ENCODE measurements at regions not wholly inside any gene's neighbourhood (a gene's known extent, or its start where the extent isn't known, plus 50 kb on each side); places are given as distances from the start of the nearest gene placed in this dataset.
"Not testable (repeated sequence)": the region's sequence is repeated elsewhere in the genome, so short reads cannot be mapped to it uniquely, and the experiment has no call there.

GRCh38 chr4:72860766-72861165 lies 208.8 kb downstream of the COX18 start:
- Mint-ChIP-seq H3K36me3 (ENCODE audit: low read depth) (no peaks in the 10 kb centered on the region), H3K4me1 (ENCODE audit: low read depth) (peaks cover 6% of the 10 kb centered on the region), H3K4me3 (no peak overlapping the region), H3K27ac (no peak overlapping the region), H3K9me3 (peaks cover 3% of the 10 kb centered on the region), H3K27me3 (ENCODE audit: low read depth) (peaks cover 2% of the 10 kb centered on the region)
- CTCF ChIA-PET, result no interaction called here
- intact Hi-C loops (cut with micrococcal nuclease), result no loop called here
- DNase-seq, result no peak

- CTCF ChIA-PET, result interaction anchor here (0.5 kb wide), 1 partner anchor 156 kb away, joined by 3 read pairs; no protein-coding TSS in a partner anchor
- H3K27ac Mint-ChIP-seq, result no peak overlapping the region
Measured at GRCh38 chr4:72858328-72858727, 211.2 kb downstream of the COX18 start.

GRCh38 chr4:72857787-72858186 lies 211.7 kb downstream of the COX18 start:
- CTCF ChIA-PET, result interaction anchor here (0.5 kb wide), 1 partner anchor 155 kb away, joined by 3 read pairs; no protein-coding TSS in a partner anchor

More at GRCh38 chr4:72858328-72858727, 211.2 kb downstream of the COX18 start:
- no peaks in the 10 kb centered on the region for H3K9me3 Mint-ChIP-seq
- no peaks in the 10 kb centered on the region for H3K4me1 Mint-ChIP-seq (ENCODE audit: low read depth)
- H3K36me3 Mint-ChIP-seq (ENCODE audit: low read depth), result no peaks in the 10 kb centered on the region
- intact Hi-C loops (cut with micrococcal nuclease), result no loop called here
- H3K27me3 Mint-ChIP-seq (ENCODE audit: low read depth), result peaks cover 3% of the 10 kb centered on the region
- DNase-seq, result no peak
- H3K4me3 Mint-ChIP-seq, result no peak overlapping the region

GRCh38 chr4:72857216-72857615 lies 212.3 kb downstream of the COX18 start:
- DNase-seq, result no peak
- no peak overlapping the region for H3K4me3 Mint-ChIP-seq
- no peaks in the 10 kb centered on the region for H3K4me1 Mint-ChIP-seq (ENCODE audit: low read depth)
- intact Hi-C loops (cut with micrococcal nuclease), result no loop called here
- H3K36me3 Mint-ChIP-seq (ENCODE audit: low read depth), result no peaks in the 10 kb centered on the region
- no peak overlapping the region for H3K27ac Mint-ChIP-seq
- peaks cover 4% of the 10 kb centered on the region for H3K27me3 Mint-ChIP-seq (ENCODE audit: low read depth)
- H3K9me3 Mint-ChIP-seq, result peaks cover 2% of the 10 kb centered on the region
- CTCF ChIA-PET, result no interaction called here

More at GRCh38 chr4:72857787-72858186, 211.7 kb downstream of the COX18 start:
- no peak overlapping the region for H3K4me3 Mint-ChIP-seq
- no peaks in the 10 kb centered on the region for H3K4me1 Mint-ChIP-seq (ENCODE audit: low read depth)
- H3K27ac Mint-ChIP-seq, result no peak overlapping the region
- H3K27me3 Mint-ChIP-seq (ENCODE audit: low read depth), result peaks cover 4% of the 10 kb centered on the region
- no peaks in the 10 kb centered on the region for H3K9me3 Mint-ChIP-seq
- no peak for DNase-seq
- H3K36me3 Mint-ChIP-seq (ENCODE audit: low read depth), result no peaks in the 10 kb centered on the region
- intact Hi-C loops (cut with micrococcal nuclease), result no loop called here

- H3K36me3 Mint-ChIP-seq (ENCODE audit: low read depth), result no peaks in the 10 kb centered on the region
- CTCF ChIA-PET, result no interaction called here
- H3K27me3 Mint-ChIP-seq (ENCODE audit: low read depth), result peaks cover 15% of the 10 kb centered on the region
- H3K9me3 Mint-ChIP-seq, result no peaks in the 10 kb centered on the region
- no peaks in the 10 kb centered on the region for H3K4me1 Mint-ChIP-seq (ENCODE audit: low read depth)
- DNase-seq, result no peak
- H3K27ac Mint-ChIP-seq, result no peak overlapping the region
- H3K4me3 Mint-ChIP-seq, result no peak overlapping the region
- intact Hi-C loops (cut with micrococcal nuclease), result no loop called here
Measured at GRCh38 chr4:72846280-72847111, 223.0 kb downstream of the COX18 start.

- intact Hi-C loops (cut with micrococcal nuclease), result no loop called here
- Mint-ChIP-seq H3K27me3 (ENCODE audit: low read depth) (peaks cover 13% of the 10 kb centered on the region), H3K4me1 (ENCODE audit: low read depth) (no peaks in the 10 kb centered on the region), H3K9me3 (no peaks in the 10 kb centered on the region), H3K27ac (no peak overlapping the region), H3K36me3 (ENCODE audit: low read depth) (no peaks in the 10 kb centered on the region), H3K4me3 (no peak overlapping the region)
- CTCF ChIA-PET, result no interaction called here
- no peak for DNase-seq
Measured at GRCh38 chr4:72843466-72843865, 226.1 kb downstream of the COX18 start.

GRCh38 chr4:72842323-72842722 lies 227.2 kb downstream of the COX18 start:
- intact Hi-C loops (cut with micrococcal nuclease), result no loop called here
- H3K4me3 Mint-ChIP-seq, result no peak overlapping the region

GRCh38 chr4:72840166-72840565 lies 229.3 kb downstream of the COX18 start:
- not testable (repeated sequence) for H3K27me3 Mint-ChIP-seq (ENCODE audit: low read depth); H3K4me3 Mint-ChIP-seq; H3K4me1 Mint-ChIP-seq (ENCODE audit: low read depth)

More at GRCh38 chr4:72842323-72842722, 227.2 kb downstream of the COX18 start:
- Mint-ChIP-seq H3K9me3 (peaks cover 2% of the 10 kb centered on the region), H3K4me1 (ENCODE audit: low read depth) (no peaks in the 10 kb centered on the region), H3K36me3 (ENCODE audit: low read depth) (no peaks in the 10 kb centered on the region), H3K27me3 (ENCODE audit: low read depth) (peaks cover 12% of the 10 kb centered on the region), H3K27ac (no peak overlapping the region)
- CTCF ChIA-PET, result no interaction called here
- no peak for DNase-seq

GRCh38 chr4:72828864-72829263 lies 240.7 kb downstream of the COX18 start:
- intact Hi-C loops (cut with micrococcal nuclease), result no loop called here
- Mint-ChIP-seq H3K36me3 (ENCODE audit: low read depth) (no peaks in the 10 kb centered on the region), H3K27me3 (ENCODE audit: low read depth) (peaks cover 5% of the 10 kb centered on the region), H3K4me3 (no peak overlapping the region), H3K27ac (no peak overlapping the region), H3K9me3 (peaks cover 11% of the 10 kb centered on the region), H3K4me1 (ENCODE audit: low read depth) (no peaks in the 10 kb centered on the region)
- CTCF ChIA-PET, result no interaction called here
- DNase-seq, result no peak

More at GRCh38 chr4:72840166-72840565, 229.3 kb downstream of the COX18 start:
- DNase-seq; H3K27ac Mint-ChIP-seq; H3K36me3 Mint-ChIP-seq (ENCODE audit: low read depth); H3K9me3 Mint-ChIP-seq; CTCF ChIA-PET; intact Hi-C loops (cut with micrococcal nuclease): not testable (repeated sequence)

GRCh38 chr4:72827968-72828367 lies 241.5 kb downstream of the COX18 start:
- intact Hi-C loops (cut with micrococcal nuclease), result no loop called here
- Mint-ChIP-seq H3K27ac (no peak overlapping the region), H3K9me3 (peaks cover 10% of the 10 kb centered on the region), H3K36me3 (ENCODE audit: low read depth) (no peaks in the 10 kb centered on the region), H3K4me3 (no peak overlapping the region), H3K4me1 (ENCODE audit: low read depth) (no peaks in the 10 kb centered on the region), H3K27me3 (ENCODE audit: low read depth) (peaks cover 5% of the 10 kb centered on the region)
- CTCF ChIA-PET, result no interaction called here
- DNase-seq, result no peak

- no peak for DNase-seq
- H3K36me3 Mint-ChIP-seq (ENCODE audit: low read depth), result no peaks in the 10 kb centered on the region
- no peak overlapping the region for H3K27ac Mint-ChIP-seq
- intact Hi-C loops (cut with micrococcal nuclease), result no loop called here
- CTCF ChIA-PET, result no interaction called here
- H3K4me3 Mint-ChIP-seq, result no peak overlapping the region
- H3K27me3 Mint-ChIP-seq (ENCODE audit: low read depth), result peaks cover 7% of the 10 kb centered on the region
- H3K4me1 Mint-ChIP-seq (ENCODE audit: low read depth), result no peaks in the 10 kb centered on the region
- H3K9me3 Mint-ChIP-seq, result peaks cover 1% of the 10 kb centered on the region
Measured at GRCh38 chr4:72820107-72820506, 249.4 kb downstream of the COX18 start.

- no peaks in the 10 kb centered on the region for H3K9me3 Mint-ChIP-seq
- no peaks in the 10 kb centered on the region for H3K4me1 Mint-ChIP-seq (ENCODE audit: low read depth)
- intact Hi-C loops (cut with micrococcal nuclease), result loop anchor here (5.0 kb wide), 1 partner anchor 115 kb away; no protein-coding TSS in a partner anchor
- peaks cover 6% of the 10 kb centered on the region for H3K27me3 Mint-ChIP-seq (ENCODE audit: low read depth)
- H3K4me3 Mint-ChIP-seq, result no peak overlapping the region
- CTCF ChIA-PET, result no interaction called here
- no peaks in the 10 kb centered on the region for H3K36me3 Mint-ChIP-seq (ENCODE audit: low read depth)
- H3K27ac Mint-ChIP-seq, result no peak overlapping the region
- DNase-seq, result no peak
Measured at GRCh38 chr4:72817012-72817411, 248.0 kb upstream of the ADAMTS3 start.

GRCh38 chr4:72814241-72814640 lies 245.2 kb upstream of the ADAMTS3 start:
- CTCF ChIA-PET, result no interaction called here
- Mint-ChIP-seq H3K27ac (no peak overlapping the region), H3K4me1 (ENCODE audit: low read depth) (no peaks in the 10 kb centered on the region), H3K36me3 (ENCODE audit: low read depth) (no peaks in the 10 kb centered on the region), H3K9me3 (peaks cover 2% of the 10 kb centered on the region), H3K4me3 (no peak overlapping the region), H3K27me3 (ENCODE audit: low read depth) (peaks cover 5% of the 10 kb centered on the region)
- DNase-seq, result no peak
- intact Hi-C loops (cut with micrococcal nuclease), result no loop called here
